22Rv1 (cell line): ENCODE measurements at regions not wholly inside any gene's neighbourhood (a gene's known extent, or its start where the extent isn't known, plus 50 kb on each side); places are given as distances from the start of the nearest gene placed in this dataset.

Experiments used
- ZFX ChIP-seq: fragments of 450-650 bp; IDR thresholded peaks from 2 replicates; pipeline ENCODE4 v1.6.1; 2017; ENCODE audit warnings: antibody characterized with exemption, borderline replicate concordance
- TF ChIP-seq, protein P1 (sequence below): fragments of 450-650 bp; IDR thresholded peaks from 2 replicates; pipeline ENCODE4 v1.5.1; 2017; ENCODE audit warnings: mild to moderate bottlenecking

- TF ChIP-seq, protein P1, sequence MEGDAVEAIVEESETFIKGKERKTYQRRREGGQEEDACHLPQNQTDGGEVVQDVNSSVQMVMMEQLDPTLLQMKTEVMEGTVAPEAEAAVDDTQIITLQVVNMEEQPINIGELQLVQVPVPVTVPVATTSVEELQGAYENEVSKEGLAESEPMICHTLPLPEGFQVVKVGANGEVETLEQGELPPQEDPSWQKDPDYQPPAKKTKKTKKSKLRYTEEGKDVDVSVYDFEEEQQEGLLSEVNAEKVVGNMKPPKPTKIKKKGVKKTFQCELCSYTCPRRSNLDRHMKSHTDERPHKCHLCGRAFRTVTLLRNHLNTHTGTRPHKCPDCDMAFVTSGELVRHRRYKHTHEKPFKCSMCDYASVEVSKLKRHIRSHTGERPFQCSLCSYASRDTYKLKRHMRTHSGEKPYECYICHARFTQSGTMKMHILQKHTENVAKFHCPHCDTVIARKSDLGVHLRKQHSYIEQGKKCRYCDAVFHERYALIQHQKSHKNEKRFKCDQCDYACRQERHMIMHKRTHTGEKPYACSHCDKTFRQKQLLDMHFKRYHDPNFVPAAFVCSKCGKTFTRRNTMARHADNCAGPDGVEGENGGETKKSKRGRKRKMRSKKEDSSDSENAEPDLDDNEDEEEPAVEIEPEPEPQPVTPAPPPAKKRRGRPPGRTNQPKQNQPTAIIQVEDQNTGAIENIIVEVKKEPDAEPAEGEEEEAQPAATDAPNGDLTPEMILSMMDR: no peak
- no peak for TF ChIP-seq ZFX
Observed at GRCh38 chr11:104650234-104650633, 248.0 kb downstream of the CASP12 start.
